ENCODE measurements at regions not wholly inside any gene's neighbourhood (a gene's known extent, or its start where the extent isn't known, plus 50 kb on each side); places are given as distances from the start of the nearest gene placed in this dataset.

- Histone ChIP-seq H3K36me3 (no peaks in the 10 kb centered on the region), H3K4me3 (no peak overlapping the region), H3K27ac (replicated peaks in 1 of 4) (no peak overlapping the region), H3K27me3 (no peaks in the 10 kb centered on the region), H3K4me1 (no peaks in the 10 kb centered on the region), H3K9me3 (no peaks in the 10 kb centered on the region)
- no peak for DNase-seq (ENCODE audit: extremely low spot score)
- TF ChIP-seq CTCF (IDR thresholded peaks at IDR 0.05) (no peak), POLR2AphosphoS5 (IDR thresholded peaks at IDR 0.05) (no peak), EP300 (IDR thresholded peaks at IDR 0.05) (no peak), POLR2A (IDR thresholded peaks at IDR 0.05; ENCODE audit: low read depth) (no peak)
- intact Hi-C loops (cut with DNase I): no loop called here
Measured at GRCh38 chr15:87746333-87746732, 510.2 kb downstream of the NTRK3 start.

GRCh38 chr15:87744815-87745214 lies 511.7 kb downstream of the NTRK3 start:
- TF ChIP-seq CTCF (IDR thresholded peaks at IDR 0.05): no peak
- no peak for TF ChIP-seq EP300 (IDR thresholded peaks at IDR 0.05)
- TF ChIP-seq POLR2AphosphoS5 (IDR thresholded peaks at IDR 0.05): no peak
- no peak for TF ChIP-seq POLR2A (IDR thresholded peaks at IDR 0.05; ENCODE audit: low read depth)
- DNase-seq (ENCODE audit: extremely low spot score): no peak
- H3K27ac ChIP-seq (replicated peaks in 1 of 4): no peak overlapping the region
- H3K27me3 ChIP-seq: no peaks in the 10 kb centered on the region
- no peak overlapping the region for H3K4me3 ChIP-seq
- no peaks in the 10 kb centered on the region for H3K36me3 ChIP-seq
- intact Hi-C loops (cut with DNase I): no loop called here
- H3K9me3 ChIP-seq: no peaks in the 10 kb centered on the region
- H3K4me1 ChIP-seq: no peaks in the 10 kb centered on the region
- 87% methylated on average over 2 of the region's 2 CpGs for WGBS

GRCh38 chr15:87743562-87743961 lies 513.0 kb downstream of the NTRK3 start:
- H3K9me3 ChIP-seq: no peaks in the 10 kb centered on the region
- TF ChIP-seq POLR2A (IDR thresholded peaks at IDR 0.05; ENCODE audit: low read depth): no peak
- TF ChIP-seq EP300 (IDR thresholded peaks at IDR 0.05): no peak
- TF ChIP-seq POLR2AphosphoS5 (IDR thresholded peaks at IDR 0.05): no peak
- no peak for TF ChIP-seq CTCF (IDR thresholded peaks at IDR 0.05)
- no peaks in the 10 kb centered on the region for H3K4me1 ChIP-seq
- DNase-seq (ENCODE audit: extremely low spot score): no peak
- no peak overlapping the region for H3K27ac ChIP-seq (replicated peaks in 1 of 4)
- H3K36me3 ChIP-seq: no peaks in the 10 kb centered on the region
- H3K27me3 ChIP-seq: no peaks in the 10 kb centered on the region
- intact Hi-C loops (cut with DNase I): no loop called here
- WGBS: 73% methylated on average over 3 of the region's 3 CpGs
- no peak overlapping the region for H3K4me3 ChIP-seq

- 86% methylated on average over 3 of the region's 3 CpGs for WGBS
- Histone ChIP-seq H3K9me3 (no peaks in the 10 kb centered on the region), H3K27ac (replicated peaks in 1 of 4) (no peak overlapping the region), H3K4me3 (no peak overlapping the region), H3K27me3 (no peaks in the 10 kb centered on the region), H3K36me3 (no peaks in the 10 kb centered on the region), H3K4me1 (no peaks in the 10 kb centered on the region)
- no peak for DNase-seq (ENCODE audit: extremely low spot score)
- no peak for TF ChIP-seq POLR2A (IDR thresholded peaks at IDR 0.05; ENCODE audit: low read depth)
- no peak for TF ChIP-seq EP300 (IDR thresholded peaks at IDR 0.05)
- no peak for TF ChIP-seq POLR2AphosphoS5 (IDR thresholded peaks at IDR 0.05)
- TF ChIP-seq CTCF (IDR thresholded peaks at IDR 0.05): no peak
- intact Hi-C loops (cut with DNase I): no loop called here
Measured at GRCh38 chr15:87741350-87741749, 515.2 kb downstream of the NTRK3 start.

GRCh38 chr15:87740655-87741344 lies 515.7 kb downstream of the NTRK3 start:
- Histone ChIP-seq H3K36me3 (no peaks in the 10 kb centered on the region), H3K4me3 (no peak overlapping the region), H3K4me1 (no peaks in the 10 kb centered on the region), H3K9me3 (no peaks in the 10 kb centered on the region), H3K27ac (replicated peaks in 1 of 4) (no peak overlapping the region), H3K27me3 (no peaks in the 10 kb centered on the region)
- intact Hi-C loops (cut with DNase I): no loop called here
- TF ChIP-seq CTCF (IDR thresholded peaks at IDR 0.05) (no peak), POLR2AphosphoS5 (IDR thresholded peaks at IDR 0.05) (no peak), POLR2A (IDR thresholded peaks at IDR 0.05; ENCODE audit: low read depth) (no peak), EP300 (IDR thresholded peaks at IDR 0.05) (no peak)
- DNase-seq (ENCODE audit: extremely low spot score): no peak
- WGBS: 84% methylated on average over 5 of the region's 5 CpGs
